Vagina (tissue), 2 donors: ENCODE measurements at regions not wholly inside any gene's neighbourhood (a gene's known extent, or its start where the extent isn't known, plus 50 kb on each side); places are given as distances from the start of the nearest gene placed in this dataset.

ENCODE experiments used
- POLR2A ChIP-seq, 2 donors: fragments of 450-650 bp; IDR thresholded peaks; one replicate each; pipeline ENCODE4 v1.6.1; 2017; ENCODE audit warnings: antibody characterized with exemption in 2 of 2, mild to moderate bottlenecking in 2 of 2, moderate library complexity in 2 of 2
- POLR2AphosphoS5 ChIP-seq, 2 donors: sonication (generic); formaldehyde crosslinking; IDR thresholded peaks; one replicate each; pipeline ENCODE4 v1.9.0; 2017; ENCODE audit warnings: antibody characterized with exemption in 2 of 2, mild to moderate bottlenecking in 2 of 2, low read depth in 1 of 2; ENCODE audit not compliant: insufficient read depth in 1 of 2

DNA sequence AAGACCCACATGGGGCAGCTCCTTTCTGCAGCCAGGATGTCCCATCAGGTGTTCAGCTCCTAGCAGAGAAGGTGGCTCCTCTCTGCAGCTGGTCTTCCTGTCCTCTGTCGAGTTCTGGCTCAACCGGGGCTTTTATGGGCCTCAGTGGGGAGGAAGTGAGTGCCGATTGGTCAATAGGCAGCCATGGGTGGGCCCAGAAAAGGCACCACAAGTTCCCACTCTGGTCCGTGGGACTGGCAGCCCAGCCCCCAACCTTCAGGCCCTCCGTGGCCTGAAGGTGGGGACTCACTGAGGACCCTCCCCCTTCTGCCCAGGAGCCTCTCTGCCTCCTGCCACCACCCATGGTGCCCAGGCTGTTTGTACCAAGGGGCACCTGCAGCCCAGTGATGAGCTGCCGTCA, 161.7 kb upstream of the DUSP10 start:
- TF ChIP-seq POLR2A (IDR thresholded peaks at IDR 0.05): no peak
- TF ChIP-seq POLR2AphosphoS5 (IDR thresholded peaks at IDR 0.05; ENCODE audit: insufficient read depth in 1 of 2, low read depth in 1 of 2): no peak
